Fibroblast of lung (primary cell): ENCODE measurements at regions not wholly inside any gene's neighbourhood (a gene's known extent, or its start where the extent isn't known, plus 50 kb on each side); places are given as distances from the start of the nearest gene placed in this dataset.

Experiments
- DNase-seq, 2 donors: peaks; one replicate each; pipeline versions ENCODE4 v3.0.0 to v3.0.0-alpha.2; 2010; ENCODE audit warnings: low read depth in 2 of 2
- H2AFZ ChIP-seq: 2 replicates; pipeline ENCODE4 v1.5.1; 2012; ENCODE audit warnings: low read length, control low read depth, inconsistent platforms
- H3K27ac ChIP-seq: 2 replicates; pipeline ENCODE4 v1.5.1; 2011; ENCODE audit warnings: low read length, control low read depth; ENCODE audit not compliant: insufficient read depth
- H3K27me3 ChIP-seq: 2 replicates; pipeline ENCODE4 v1.5.1; 2011; ENCODE audit warnings: mild to moderate bottlenecking, low read length; ENCODE audit not compliant: control insufficient read depth, insufficient read depth
- H3K36me3 ChIP-seq: 2 replicates; pipeline ENCODE4 v1.5.1; 2011; ENCODE audit warnings: low read length; ENCODE audit not compliant: control insufficient read depth, insufficient read depth
- H3K4me1 ChIP-seq: 2 replicates; pipeline ENCODE4 v1.5.1; 2011; ENCODE audit warnings: low read length; ENCODE audit not compliant: control insufficient read depth, insufficient read depth; ENCODE audit errors: extremely low read depth
- H3K4me2 ChIP-seq: 2 replicates; pipeline ENCODE4 v1.5.1; 2011; ENCODE audit warnings: low read length, control low read depth; ENCODE audit not compliant: insufficient read depth; ENCODE audit errors: extremely low read depth
- H3K4me3 ChIP-seq, 4 experiments: fragments of 200-600 bp in 1 of 4; sonication (generic) in 1 of 4; replicated peaks in 1 of 4; 2 replicates each; pipeline ENCODE4 v1.5.1; 2011 to 2016; ENCODE audit warnings: low read length in 4 of 4, low read depth in 3 of 4, mild to moderate bottlenecking in 3 of 4, control low read depth in 2 of 4, inconsistent platforms in 1 of 4, mixed read lengths in 1 of 4; ENCODE audit not compliant: insufficient read depth in 1 of 4; ENCODE audit errors: control extremely low read depth in 1 of 4
- H3K79me2 ChIP-seq: 2 replicates; pipeline ENCODE4 v1.5.1; 2012; ENCODE audit warnings: mild to moderate bottlenecking, low read length, inconsistent platforms; ENCODE audit not compliant: control insufficient read depth, insufficient read depth
- H3K9ac ChIP-seq: 2 replicates; pipeline ENCODE4 v1.5.1; 2011; ENCODE audit warnings: mild to moderate bottlenecking, low read length, control low read depth; ENCODE audit not compliant: insufficient read depth
- H3K9me3 ChIP-seq: 2 replicates; pipeline ENCODE4 v1.5.1; 2012; ENCODE audit warnings: low read depth, low read length; ENCODE audit not compliant: control insufficient read depth, insufficient read depth
- H4K20me1 ChIP-seq: 2 replicates; pipeline ENCODE4 v1.5.1; 2011; ENCODE audit warnings: low read length; ENCODE audit not compliant: control insufficient read depth, insufficient read depth; ENCODE audit errors: extremely low read depth
- CTCF ChIP-seq, 2 donors: IDR thresholded peaks in 1 of 2; conservative IDR thresholded peaks in 1 of 2; 1 replicate in 1 of 2; 2 replicates in 1 of 2; pipeline ENCODE4 v1.5.1; 2011 to 2012; ENCODE audit warnings: low read length in 2 of 2, control low read depth in 1 of 2, inconsistent platforms in 1 of 2, low read depth in 1 of 2, mild to moderate bottlenecking in 1 of 2
- EZH2 ChIP-seq: IDR thresholded peaks from 2 replicates; pipeline ENCODE4 v1.5.1; 2012; ENCODE audit warnings: low read length, control low read depth, mild to moderate bottlenecking; ENCODE audit errors: missing control alignments

- Histone ChIP-seq H3K36me3 (no peaks in the 10 kb centered on the region), H3K4me3 (no peak overlapping the region), H3K27me3 (no peaks in the 10 kb centered on the region), H3K4me2 (no peak overlapping the region), H3K9me3 (no peaks in the 10 kb centered on the region), H2AFZ (no peak overlapping the region), H4K20me1 (no peaks in the 10 kb centered on the region), H3K4me1 (no peaks in the 10 kb centered on the region), H3K79me2 (no peaks in the 10 kb centered on the region), H3K27ac (no peak overlapping the region), H3K9ac (no peak overlapping the region)
- TF ChIP-seq EZH2 (no peak), CTCF (conservative IDR thresholded peaks at IDR 0.05 in 1 of 2, IDR thresholded peaks at IDR 0.05 in 1 of 2; ENCODE audit: low read depth in 1 of 2, low read length in 2 of 2) (no peak)
- no peak for DNase-seq
Measured at GRCh38 chr14:101223561-101224162, 320.1 kb upstream of the RTL1 start.

- H3K4me1 ChIP-seq: no peaks in the 10 kb centered on the region
- H4K20me1 ChIP-seq: no peaks in the 10 kb centered on the region
- no peak overlapping the region for H3K4me2 ChIP-seq
- H3K27ac ChIP-seq: no peak overlapping the region
- H3K4me3 ChIP-seq: no peak overlapping the region
- H3K27me3 ChIP-seq: no peaks in the 10 kb centered on the region
- no peaks in the 10 kb centered on the region for H3K36me3 ChIP-seq
- no peaks in the 10 kb centered on the region for H3K9me3 ChIP-seq
- no peak overlapping the region for H2AFZ ChIP-seq
- no peak for DNase-seq
- H3K9ac ChIP-seq: no peak overlapping the region
- H3K79me2 ChIP-seq: no peaks in the 10 kb centered on the region
- TF ChIP-seq CTCF (conservative IDR thresholded peaks at IDR 0.05 in 1 of 2, IDR thresholded peaks at IDR 0.05 in 1 of 2; ENCODE audit: low read depth in 1 of 2, low read length in 2 of 2) (no peak), EZH2 (no peak)
Measured at GRCh38 chr14:101224356-101225156, 321.0 kb upstream of the RTL1 start.

GRCh38 chr14:101225157-101226152, 321.9 kb upstream of the RTL1 start:
- H3K9me3 ChIP-seq: no peaks in the 10 kb centered on the region
- H2AFZ ChIP-seq: no peak overlapping the region
- no peak overlapping the region for H3K9ac ChIP-seq
- H3K4me1 ChIP-seq: no peaks in the 10 kb centered on the region
- no peaks in the 10 kb centered on the region for H3K36me3 ChIP-seq
- H3K79me2 ChIP-seq: no peaks in the 10 kb centered on the region
- no peak overlapping the region for H3K4me2 ChIP-seq
- no peak for TF ChIP-seq CTCF (conservative IDR thresholded peaks at IDR 0.05 in 1 of 2, IDR thresholded peaks at IDR 0.05 in 1 of 2; ENCODE audit: low read depth in 1 of 2, low read length in 2 of 2)
- no peak for TF ChIP-seq EZH2
- DNase-seq: no peak
- no peaks in the 10 kb centered on the region for H4K20me1 ChIP-seq
- H3K4me3 ChIP-seq: no peak overlapping the region
- H3K27me3 ChIP-seq: no peaks in the 10 kb centered on the region
- H3K27ac ChIP-seq: no peak overlapping the region
